ENCODE measurements at regions not wholly inside any gene's neighbourhood (a gene's known extent, or its start where the extent isn't known, plus 50 kb on each side); places are given as distances from the start of the nearest gene placed in this dataset.
"Not testable (repeated sequence)": the region's sequence is repeated elsewhere in the genome, so short reads cannot be mapped to it uniquely, and the experiment has no call there.

DNA sequence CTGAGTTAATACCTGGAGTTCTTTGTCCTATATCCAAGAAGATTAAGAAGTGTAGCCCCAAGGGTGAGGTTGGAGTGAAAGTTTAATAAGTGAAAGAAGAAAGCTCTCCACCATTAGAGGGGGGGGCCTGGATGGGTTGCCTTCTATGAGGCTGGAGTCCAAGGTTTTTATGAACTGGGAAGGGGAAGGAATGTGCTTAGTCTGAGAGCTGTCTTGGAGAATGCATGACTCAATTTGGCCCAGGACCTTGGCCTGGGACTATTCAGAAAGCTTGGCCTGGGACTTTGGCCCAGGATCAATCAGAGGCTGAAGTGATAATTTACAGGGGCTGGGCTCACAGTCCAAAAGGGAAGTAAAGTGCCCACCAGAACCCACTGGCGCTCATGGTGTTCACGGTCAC, 1049.0 kb upstream of the GRIA3 start:
- H3K27ac ChIP-seq (ENCODE audit: low read length), result no peak overlapping the region

GRCh38 chrX:122140219-122140618, 1043.9 kb upstream of the GRIA3 start:
- not testable (repeated sequence) for H3K4me3 ChIP-seq (ENCODE audit: low read length); H3K36me3 ChIP-seq (ENCODE audit: control insufficient read depth, low read depth, low read length); H3K27ac ChIP-seq (ENCODE audit: low read length); H3K9ac ChIP-seq (ENCODE audit: low read length); H3K9me3 ChIP-seq (ENCODE audit: control insufficient read depth, low read depth, low read length); H3K4me1 ChIP-seq (ENCODE audit: control insufficient read depth, low read depth, low read length); H3K27me3 ChIP-seq (ENCODE audit: control insufficient read depth, insufficient read depth, low read length)

More for the DNA sequence above, 1049.0 kb upstream of the GRIA3 start:
- H3K27me3 ChIP-seq (ENCODE audit: control insufficient read depth, insufficient read depth, low read length), result no peaks in the 10 kb centered on the region
- no peaks in the 10 kb centered on the region for H3K36me3 ChIP-seq (ENCODE audit: control insufficient read depth, low read depth, low read length)
- H3K4me3 ChIP-seq (ENCODE audit: low read length), result no peak overlapping the region
- no peaks in the 10 kb centered on the region for H3K4me1 ChIP-seq (ENCODE audit: control insufficient read depth, low read depth, low read length)
- no peak overlapping the region for H3K9ac ChIP-seq (ENCODE audit: low read length)
- peaks cover 5% of the 10 kb centered on the region for H3K9me3 ChIP-seq (ENCODE audit: control insufficient read depth, low read depth, low read length)

GRCh38 chrX:122154019-122154418, 1030.1 kb upstream of the GRIA3 start:
- Histone ChIP-seq H3K27me3 (ENCODE audit: control insufficient read depth, insufficient read depth, low read length) (no peaks in the 10 kb centered on the region), H3K4me1 (ENCODE audit: control insufficient read depth, low read depth, low read length) (no peaks in the 10 kb centered on the region), H3K27ac (ENCODE audit: low read length) (no peak overlapping the region)

DNA sequence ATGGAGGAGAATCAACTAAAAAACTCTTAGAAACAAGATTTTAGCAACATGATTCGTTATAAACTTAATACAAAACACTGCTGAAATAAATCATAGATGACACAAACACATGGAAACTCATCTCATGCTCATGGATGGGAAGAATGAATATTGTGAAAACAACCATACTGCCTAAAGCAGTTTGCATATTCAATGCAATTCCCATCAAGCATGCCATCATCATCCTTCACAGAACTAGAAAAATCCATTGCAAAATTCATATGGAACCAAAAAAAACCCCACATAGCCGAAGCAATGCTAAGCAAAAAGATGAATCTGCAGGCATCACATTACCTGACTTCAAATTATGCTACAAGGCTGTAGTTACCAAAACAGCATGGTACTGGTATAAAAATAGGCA, 1015.8 kb upstream of the GRIA3 start:
- no peaks in the 10 kb centered on the region for H3K36me3 ChIP-seq (ENCODE audit: control insufficient read depth, low read depth, low read length)
- H3K9ac ChIP-seq (ENCODE audit: low read length), result no peak overlapping the region
- H3K27me3 ChIP-seq (ENCODE audit: control insufficient read depth, insufficient read depth, low read length), result no peaks in the 10 kb centered on the region
- no peaks in the 10 kb centered on the region for H3K4me1 ChIP-seq (ENCODE audit: control insufficient read depth, low read depth, low read length)
- no peak overlapping the region for H3K4me3 ChIP-seq (ENCODE audit: low read length)
- no peaks in the 10 kb centered on the region for H3K9me3 ChIP-seq (ENCODE audit: control insufficient read depth, low read depth, low read length)
- H3K27ac ChIP-seq (ENCODE audit: low read length), result no peak overlapping the region

More at GRCh38 chrX:122154019-122154418, 1030.1 kb upstream of the GRIA3 start:
- H3K4me3 ChIP-seq (ENCODE audit: low read length), result no peak overlapping the region
- H3K36me3 ChIP-seq (ENCODE audit: control insufficient read depth, low read depth, low read length), result no peaks in the 10 kb centered on the region
- no peak overlapping the region for H3K9ac ChIP-seq (ENCODE audit: low read length)
- peaks cover 3% of the 10 kb centered on the region for H3K9me3 ChIP-seq (ENCODE audit: control insufficient read depth, low read depth, low read length)

DNA sequence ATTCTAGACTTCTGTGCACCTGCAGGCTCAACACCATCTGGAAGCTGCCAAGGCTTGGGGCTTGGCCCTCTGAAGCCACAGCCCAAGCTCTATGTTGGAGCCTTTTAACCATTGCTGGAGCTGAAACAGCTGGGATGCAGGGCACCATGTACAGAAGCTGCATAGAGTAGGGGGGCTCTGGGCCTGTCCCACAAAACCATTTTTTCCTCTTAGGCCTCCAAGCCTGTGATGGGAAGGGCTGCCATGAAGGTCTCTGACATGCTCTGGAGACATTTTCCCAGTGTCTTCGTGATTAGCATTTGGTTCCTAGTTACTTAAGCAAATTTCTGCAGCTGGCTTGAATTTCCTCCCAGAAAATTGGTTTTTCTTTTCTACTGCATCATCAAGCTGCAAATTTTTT, 999.3 kb upstream of the GRIA3 start:
- H3K9me3 ChIP-seq (ENCODE audit: control insufficient read depth, low read depth, low read length), result peaks cover 10% of the 10 kb centered on the region

DNA sequence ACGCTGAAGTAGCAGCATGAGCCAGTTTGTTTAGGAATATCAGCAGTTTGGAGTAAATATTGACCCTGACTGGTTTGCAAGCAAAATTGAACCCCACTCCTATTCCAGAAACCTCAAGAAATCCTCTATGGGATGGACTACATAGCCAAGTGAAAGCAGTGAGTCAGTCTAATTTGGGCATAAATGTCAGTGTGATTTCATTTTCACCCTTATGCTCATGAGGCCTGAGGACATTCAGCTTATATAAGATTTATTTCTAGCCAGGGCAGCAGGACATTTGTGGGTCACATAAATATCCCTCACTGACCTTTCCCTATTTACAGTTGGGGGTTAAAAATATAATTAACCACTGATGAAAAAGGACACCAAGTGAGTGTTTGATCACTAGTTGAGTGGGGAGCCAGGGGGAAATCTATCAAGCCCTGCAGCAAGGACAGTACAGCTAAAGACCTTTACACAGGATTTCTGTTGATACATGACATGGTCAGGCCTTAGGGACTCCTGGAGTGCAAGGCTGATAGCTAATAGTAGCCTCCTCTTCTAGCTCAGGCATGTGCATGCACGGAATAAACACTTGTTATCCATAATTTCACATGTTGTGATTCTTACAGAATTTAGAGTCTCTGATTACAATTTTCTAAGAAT, 996.9 kb upstream of the GRIA3 start:
- Histone ChIP-seq H3K4me3 (ENCODE audit: low read length) (no peak overlapping the region), H3K27ac (ENCODE audit: low read length) (no peak overlapping the region), H3K9me3 (ENCODE audit: control insufficient read depth, low read depth, low read length) (peaks cover 10% of the 10 kb centered on the region), H3K4me1 (ENCODE audit: control insufficient read depth, low read depth, low read length) (no peaks in the 10 kb centered on the region), H3K27me3 (ENCODE audit: control insufficient read depth, insufficient read depth, low read length) (no peaks in the 10 kb centered on the region), H3K9ac (ENCODE audit: low read length) (no peak overlapping the region), H3K36me3 (ENCODE audit: control insufficient read depth, low read depth, low read length) (no peaks in the 10 kb centered on the region)

More for the DNA sequence above, 999.3 kb upstream of the GRIA3 start:
- Histone ChIP-seq H3K9ac (ENCODE audit: low read length) (no peak overlapping the region), H3K27ac (ENCODE audit: low read length) (no peak overlapping the region), H3K27me3 (ENCODE audit: control insufficient read depth, insufficient read depth, low read length) (no peaks in the 10 kb centered on the region), H3K36me3 (ENCODE audit: control insufficient read depth, low read depth, low read length) (no peaks in the 10 kb centered on the region), H3K4me1 (ENCODE audit: control insufficient read depth, low read depth, low read length) (no peaks in the 10 kb centered on the region), H3K4me3 (ENCODE audit: low read length) (no peak overlapping the region)

GRCh38 chrX:122188751-122189150, 995.3 kb upstream of the GRIA3 start:
- Histone ChIP-seq H3K9me3 (ENCODE audit: control insufficient read depth, low read depth, low read length) (peaks cover 10% of the 10 kb centered on the region), H3K27ac (ENCODE audit: low read length) (no peak overlapping the region), H3K27me3 (ENCODE audit: control insufficient read depth, insufficient read depth, low read length) (no peaks in the 10 kb centered on the region), H3K4me3 (ENCODE audit: low read length) (no peak overlapping the region), H3K9ac (ENCODE audit: low read length) (no peak overlapping the region), H3K4me1 (ENCODE audit: control insufficient read depth, low read depth, low read length) (no peaks in the 10 kb centered on the region), H3K36me3 (ENCODE audit: control insufficient read depth, low read depth, low read length) (no peaks in the 10 kb centered on the region)

- H3K27me3 ChIP-seq (ENCODE audit: control insufficient read depth, insufficient read depth, low read length), result no peaks in the 10 kb centered on the region
- no peak overlapping the region for H3K27ac ChIP-seq (ENCODE audit: low read length)
- H3K9ac ChIP-seq (ENCODE audit: low read length), result no peak overlapping the region
- H3K4me3 ChIP-seq (ENCODE audit: low read length), result no peak overlapping the region
- no peaks in the 10 kb centered on the region for H3K9me3 ChIP-seq (ENCODE audit: control insufficient read depth, low read depth, low read length)
- no peaks in the 10 kb centered on the region for H3K36me3 ChIP-seq (ENCODE audit: control insufficient read depth, low read depth, low read length)
- H3K4me1 ChIP-seq (ENCODE audit: control insufficient read depth, low read depth, low read length), result peaks cover 9% of the 10 kb centered on the region
Observed at GRCh38 chrX:122196343-122196742, 987.7 kb upstream of the GRIA3 start.

DNA sequence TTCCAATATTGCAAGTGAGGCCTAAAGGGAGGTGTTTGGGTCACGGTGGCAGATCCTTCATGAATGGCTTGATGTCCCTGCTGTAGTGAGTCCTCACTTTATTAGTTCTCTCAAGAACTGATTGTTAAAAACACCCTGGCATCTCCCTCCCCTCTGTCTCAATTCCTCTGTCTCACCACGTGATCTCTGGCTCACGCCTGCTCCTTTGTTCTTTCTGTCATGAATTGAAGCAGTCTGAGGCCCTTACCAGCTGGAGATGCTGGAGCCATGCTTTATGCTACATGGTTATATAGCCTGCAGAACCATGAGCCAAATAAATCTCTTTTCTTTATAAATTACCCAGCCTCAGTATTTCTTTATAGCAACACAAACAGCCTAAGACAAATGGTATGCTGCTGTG, 980.7 kb upstream of the GRIA3 start:
- Histone ChIP-seq H3K9me3 (ENCODE audit: control insufficient read depth, low read depth, low read length) (no peaks in the 10 kb centered on the region), H3K9ac (ENCODE audit: low read length) (no peak overlapping the region), H3K4me1 (ENCODE audit: control insufficient read depth, low read depth, low read length) (peaks cover 10% of the 10 kb centered on the region), H3K27me3 (ENCODE audit: control insufficient read depth, insufficient read depth, low read length) (no peaks in the 10 kb centered on the region), H3K27ac (ENCODE audit: low read length) (no peak overlapping the region), H3K36me3 (ENCODE audit: control insufficient read depth, low read depth, low read length) (no peaks in the 10 kb centered on the region), H3K4me3 (ENCODE audit: low read length) (no peak overlapping the region)

- Histone ChIP-seq H3K9me3 (ENCODE audit: control insufficient read depth, low read depth, low read length) (no peaks in the 10 kb centered on the region), H3K9ac (ENCODE audit: low read length) (no peak overlapping the region), H3K4me1 (ENCODE audit: control insufficient read depth, low read depth, low read length) (peaks cover 27% of the 10 kb centered on the region), H3K36me3 (ENCODE audit: control insufficient read depth, low read depth, low read length) (no peaks in the 10 kb centered on the region), H3K27me3 (ENCODE audit: control insufficient read depth, insufficient read depth, low read length) (no peaks in the 10 kb centered on the region), H3K27ac (ENCODE audit: low read length) (peak overlapping the region; percentile 21), H3K4me3 (ENCODE audit: low read length) (no peak overlapping the region)
Observed at GRCh38 chrX:122218666-122219065, 965.4 kb upstream of the GRIA3 start.

GRCh38 chrX:122219226-122219625, 964.9 kb upstream of the GRIA3 start:
- H3K4me3 ChIP-seq (ENCODE audit: low read length), result no peak overlapping the region
- no peak overlapping the region for H3K27ac ChIP-seq (ENCODE audit: low read length)
- H3K9ac ChIP-seq (ENCODE audit: low read length), result no peak overlapping the region
- H3K36me3 ChIP-seq (ENCODE audit: control insufficient read depth, low read depth, low read length), result no peaks in the 10 kb centered on the region
- no peaks in the 10 kb centered on the region for H3K27me3 ChIP-seq (ENCODE audit: control insufficient read depth, insufficient read depth, low read length)
- H3K4me1 ChIP-seq (ENCODE audit: control insufficient read depth, low read depth, low read length), result peaks cover 27% of the 10 kb centered on the region
- no peaks in the 10 kb centered on the region for H3K9me3 ChIP-seq (ENCODE audit: control insufficient read depth, low read depth, low read length)

GRCh38 chrX:122219735-122220134, 964.3 kb upstream of the GRIA3 start:
- no peaks in the 10 kb centered on the region for H3K27me3 ChIP-seq (ENCODE audit: control insufficient read depth, insufficient read depth, low read length)
- peak overlapping the region; percentile 64 for H3K4me3 ChIP-seq (ENCODE audit: low read length)
- H3K4me1 ChIP-seq (ENCODE audit: control insufficient read depth, low read depth, low read length), result peaks cover 27% of the 10 kb centered on the region
- peaks cover 4% of the 10 kb centered on the region for H3K36me3 ChIP-seq (ENCODE audit: control insufficient read depth, low read depth, low read length)
- peak overlapping the region; percentile 95 for H3K27ac ChIP-seq (ENCODE audit: low read length)
- no peaks in the 10 kb centered on the region for H3K9me3 ChIP-seq (ENCODE audit: control insufficient read depth, low read depth, low read length)
- H3K9ac ChIP-seq (ENCODE audit: low read length), result peak overlapping the region; percentile 47
